Endothelial cell of umbilical vein (primary cell): ENCODE measurements at regions not wholly inside any gene's neighbourhood (a gene's known extent, or its start where the extent isn't known, plus 50 kb on each side); places are given as distances from the start of the nearest gene placed in this dataset.

Experiments
- BruUV-seq: library from RNA; stranded (reverse); fragments of 400-500 nt; replicated peaks from 2 replicates; lab custom pipeline; 2021; lab: Mats Ljungman, UMichigan
- CTCF ChIA-PET: fragments of 300-600, 350-600 bp; sonication (Branson Sonifier 250); formaldehyde crosslinking; loops from one replicate; lab custom pipeline; 2021; ENCODE audit warnings: antibody characterized with exemption, inconsistent platforms; lab: Charles Lee
- POLR2A ChIA-PET: fragments of 300-600, 350-600 bp; sonication (Branson Sonifier 250); formaldehyde crosslinking; loops from one replicate; lab custom pipeline; 2021; ENCODE audit warnings: antibody characterized with exemption, inconsistent platforms; lab: Charles Lee
- DNase-seq: peaks from one replicate; pipeline ENCODE4 v3.0.0-alpha.2; 2011; ENCODE audit warnings: low read depth, low spot score
- FAIRE-seq: peaks from 2 replicates; lab custom pipeline; 2011; peaks lifted over from hg19 to GRCh38; lab: Jason Lieb, UNC
- H2AFZ ChIP-seq: 2 replicates; pipeline ENCODE4 v1.6.0; 2012; ENCODE audit warnings: low read depth, low read length, control low read depth, inconsistent platforms
- H3K27ac ChIP-seq: 2 replicates; pipeline ENCODE4 v1.5.1; 2011; ENCODE audit warnings: low read depth, mild to moderate bottlenecking, control low read depth, low read length, moderate library complexity; ENCODE audit not compliant: insufficient read depth
- H3K27me3 ChIP-seq, 2 experiments: 2 replicates each; pipeline versions ENCODE4 v1.6.0 to v1.6.1; 2011; ENCODE audit warnings: low read length in 2 of 2, mixed read lengths in 1 of 2; ENCODE audit not compliant: control insufficient read depth in 2 of 2, insufficient read depth in 2 of 2
- H3K36me3 ChIP-seq, 2 experiments: 2 replicates in 1 of 2; 3 replicates in 1 of 2; pipeline ENCODE4 v1.5.1; 2011; ENCODE audit warnings: low read length in 2 of 2, mild to moderate bottlenecking in 1 of 2, moderate library complexity in 1 of 2; ENCODE audit not compliant: control insufficient read depth in 2 of 2, insufficient read depth in 2 of 2; ENCODE audit errors: extremely low read depth in 1 of 2
- H3K4me1 ChIP-seq: 3 replicates; pipeline ENCODE4 v1.5.1; 2011; ENCODE audit warnings: mild to moderate bottlenecking, low read length; ENCODE audit not compliant: control insufficient read depth, insufficient read depth; ENCODE audit errors: extremely low read depth
- H3K4me2 ChIP-seq: 2 replicates; pipeline ENCODE4 v1.6.1; 2011; ENCODE audit warnings: low read length, control low read depth, mixed read lengths; ENCODE audit not compliant: insufficient read depth
- H3K4me3 ChIP-seq, 3 experiments: fragments of 200-600 bp in 1 of 3; sonication (generic), shearing (Covaris generic) in 1 of 3; replicated peaks in 1 of 3; 2 replicates each; pipeline ENCODE4 v1.5.1; 2011 to 2016; ENCODE audit warnings: control low read depth in 3 of 3, low read length in 3 of 3, mild to moderate bottlenecking in 2 of 3, inconsistent platforms in 1 of 3, low read depth in 1 of 3, moderate library complexity in 1 of 3; ENCODE audit not compliant: insufficient read depth in 1 of 3
- H3K79me2 ChIP-seq: 2 replicates; pipeline ENCODE4 v1.6.0; 2012; ENCODE audit warnings: low read length, inconsistent platforms; ENCODE audit not compliant: control insufficient read depth, insufficient read depth
- H3K9ac ChIP-seq: replicated peaks from 2 replicates; pipeline ENCODE3; 2011; ENCODE audit warnings: low read length, control low read depth; ENCODE audit not compliant: insufficient read depth; ENCODE audit errors: extremely low read depth
- H3K9me1 ChIP-seq: replicated peaks from 3 replicates; pipeline ENCODE4 v1.6.0; 2011; ENCODE audit warnings: mild to moderate bottlenecking, low read length; ENCODE audit not compliant: control insufficient read depth, insufficient read depth; ENCODE audit errors: extremely low read depth
- H3K9me3 ChIP-seq: replicated peaks from 2 replicates; pipeline ENCODE4 v1.5.1; 2012; ENCODE audit warnings: low read length, inconsistent platforms; ENCODE audit not compliant: control insufficient read depth, insufficient read depth
- H4K20me1 ChIP-seq: replicated peaks from 2 replicates; pipeline ENCODE3; 2011; ENCODE audit warnings: mild to moderate bottlenecking, low read length; ENCODE audit not compliant: control insufficient read depth, insufficient read depth; ENCODE audit errors: extremely low read depth
- EZH2 ChIP-seq: IDR thresholded peaks from 2 replicates; pipeline ENCODE4 v1.6.1; 2012; ENCODE audit warnings: borderline replicate concordance, low read depth, mild to moderate bottlenecking, moderate library complexity, low read length, inconsistent platforms; ENCODE audit not compliant: severe bottlenecking
- FOS ChIP-seq: IDR thresholded peaks from 2 replicates; pipeline ENCODE4 v1.6.1; 2011; ENCODE audit warnings: mild to moderate bottlenecking, low read length, moderate library complexity, borderline replicate concordance; ENCODE audit not compliant: insufficient read depth
- GATA2 ChIP-seq: IDR thresholded peaks from 2 replicates; pipeline ENCODE4 v1.7.0; 2011; ENCODE audit warnings: low read depth, mild to moderate bottlenecking, moderate library complexity, mixed read lengths, low read length; ENCODE audit not compliant: insufficient read length, insufficient read depth
- JUN ChIP-seq: IDR thresholded peaks from 2 replicates; pipeline ENCODE4 v1.6.1; 2011; ENCODE audit warnings: borderline replicate concordance, low read depth; ENCODE audit not compliant: insufficient read length, insufficient read depth
- MYC ChIP-seq: IDR thresholded peaks from one replicate; pipeline ENCODE4 v1.6.1; 2011; ENCODE audit warnings: mild to moderate bottlenecking, low read depth, low read length
- POLR2A ChIP-seq: IDR thresholded peaks from 2 replicates; pipeline ENCODE4 v1.6.1; 2012; ENCODE audit warnings: low read depth, mild to moderate bottlenecking, control low read depth, low read length
- POLR2AphosphoS5 ChIP-seq: IDR thresholded peaks from 2 replicates; pipeline ENCODE4 v1.6.1; 2012; ENCODE audit warnings: low read depth, mild to moderate bottlenecking, control low read depth, low read length, moderate library complexity; ENCODE audit not compliant: insufficient read depth
- dilution Hi-C: fragments of 300-500 bp; cut with MboI; formaldehyde crosslinking; loops from one replicate; pipeline ENCODE4 v1.15.0; 2019; ENCODE audit warnings: low sequenced_read_pairs; ENCODE audit not compliant: extremely low pct_ligation_motif_present
- intact Hi-C: fragments of 100-400 bp; cut with micrococcal nuclease; formaldehyde crosslinking; loops from one replicate; pipeline ENCODE4 v1.10.0; 2022
- TF ChIP-seq, protein P1 (sequence below): IDR thresholded peaks from 2 replicates; pipeline ENCODE4 v1.6.1; 2011; ENCODE audit not compliant: insufficient read depth, insufficient read length
- TF ChIP-seq, protein P2 (sequence below), 2 donors: IDR thresholded peaks; 1 replicate in 1 of 2; 2 replicates in 1 of 2; pipeline ENCODE4 v1.5.1; 2011; ENCODE audit warnings: low read length in 2 of 2, mild to moderate bottlenecking in 2 of 2, moderate library complexity in 2 of 2, control low read depth in 1 of 2, inconsistent platforms in 1 of 2, low read depth in 1 of 2; ENCODE audit not compliant: insufficient read depth in 1 of 2; ENCODE audit errors: extremely low read depth in 1 of 2

DNA sequence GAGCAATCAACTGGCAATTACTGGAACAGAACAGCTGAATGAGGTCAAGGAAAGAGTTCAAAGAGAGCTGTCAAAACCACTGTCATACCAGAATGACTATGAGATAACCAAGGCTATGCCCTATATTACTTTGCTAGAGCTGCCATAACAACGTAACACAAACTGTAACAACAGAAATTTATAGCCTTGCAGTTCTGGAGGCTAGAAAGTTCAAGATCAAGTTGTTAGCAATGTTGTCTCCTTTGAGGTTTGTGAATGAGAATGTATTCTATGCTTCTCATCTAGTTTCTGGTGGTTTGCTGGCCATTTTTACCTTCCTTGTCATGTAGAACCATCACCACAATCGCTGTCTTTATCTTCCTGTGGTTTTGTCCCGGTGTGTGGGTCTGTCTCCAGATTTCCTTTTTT, 1323.0 kb upstream of the GJE1 start:
- no peaks in the 10 kb centered on the region for H3K36me3 ChIP-seq
- no TSS peak for BruUV-seq
- no peak for DNase-seq
- no peak for TF ChIP-seq GATA2
- no peak for TF ChIP-seq MYC
- no peak for TF ChIP-seq POLR2A
- TF ChIP-seq POLR2AphosphoS5: no peak
- TF ChIP-seq, protein P1, sequence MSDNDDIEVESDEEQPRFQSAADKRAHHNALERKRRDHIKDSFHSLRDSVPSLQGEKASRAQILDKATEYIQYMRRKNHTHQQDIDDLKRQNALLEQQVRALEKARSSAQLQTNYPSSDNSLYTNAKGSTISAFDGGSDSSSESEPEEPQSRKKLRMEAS: no peak
- TF ChIP-seq, protein P2, sequence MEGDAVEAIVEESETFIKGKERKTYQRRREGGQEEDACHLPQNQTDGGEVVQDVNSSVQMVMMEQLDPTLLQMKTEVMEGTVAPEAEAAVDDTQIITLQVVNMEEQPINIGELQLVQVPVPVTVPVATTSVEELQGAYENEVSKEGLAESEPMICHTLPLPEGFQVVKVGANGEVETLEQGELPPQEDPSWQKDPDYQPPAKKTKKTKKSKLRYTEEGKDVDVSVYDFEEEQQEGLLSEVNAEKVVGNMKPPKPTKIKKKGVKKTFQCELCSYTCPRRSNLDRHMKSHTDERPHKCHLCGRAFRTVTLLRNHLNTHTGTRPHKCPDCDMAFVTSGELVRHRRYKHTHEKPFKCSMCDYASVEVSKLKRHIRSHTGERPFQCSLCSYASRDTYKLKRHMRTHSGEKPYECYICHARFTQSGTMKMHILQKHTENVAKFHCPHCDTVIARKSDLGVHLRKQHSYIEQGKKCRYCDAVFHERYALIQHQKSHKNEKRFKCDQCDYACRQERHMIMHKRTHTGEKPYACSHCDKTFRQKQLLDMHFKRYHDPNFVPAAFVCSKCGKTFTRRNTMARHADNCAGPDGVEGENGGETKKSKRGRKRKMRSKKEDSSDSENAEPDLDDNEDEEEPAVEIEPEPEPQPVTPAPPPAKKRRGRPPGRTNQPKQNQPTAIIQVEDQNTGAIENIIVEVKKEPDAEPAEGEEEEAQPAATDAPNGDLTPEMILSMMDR (IDR thresholded peaks at IDR 0.05; ENCODE audit: extremely low read depth in 1 of 2, insufficient read depth in 1 of 2, low read depth in 1 of 2, low read length in 2 of 2): no peak
- no peak for TF ChIP-seq JUN
- TF ChIP-seq FOS: no peak
- TF ChIP-seq EZH2: no peak
- dilution Hi-C loops (no loop called here), intact Hi-C loops (no loop called here)
- H3K79me2 ChIP-seq: no peaks in the 10 kb centered on the region
- no peaks in the 10 kb centered on the region for H3K9me1 ChIP-seq
- no peak overlapping the region for H2AFZ ChIP-seq
- FAIRE-seq: no peak
- no peaks in the 10 kb centered on the region for H3K4me1 ChIP-seq
- ChIA-PET CTCF (no interaction called here), POLR2A (no interaction called here)
- H3K9ac ChIP-seq: no peak overlapping the region
- H3K9me3 ChIP-seq: no peaks in the 10 kb centered on the region
- H3K4me2 ChIP-seq: no peak overlapping the region
- H4K20me1 ChIP-seq: no peaks in the 10 kb centered on the region
- H3K27me3 ChIP-seq: no peaks in the 10 kb centered on the region
- H3K4me3 ChIP-seq: no peak overlapping the region
- H3K27ac ChIP-seq: no peak overlapping the region
